ENCODE measurements at regions not wholly inside any gene's neighbourhood (a gene's known extent, or its start where the extent isn't known, plus 50 kb on each side); places are given as distances from the start of the nearest gene placed in this dataset.

- peak; percentile 82 for DNase-seq
Observed at GRCh38 chr2:183284606-183285005, 160.4 kb downstream of the NUP35 start.

GRCh38 chr2:183291436-183291835 lies 167.2 kb downstream of the NUP35 start:
- DNase-seq, result peak; percentile 8

DNA sequence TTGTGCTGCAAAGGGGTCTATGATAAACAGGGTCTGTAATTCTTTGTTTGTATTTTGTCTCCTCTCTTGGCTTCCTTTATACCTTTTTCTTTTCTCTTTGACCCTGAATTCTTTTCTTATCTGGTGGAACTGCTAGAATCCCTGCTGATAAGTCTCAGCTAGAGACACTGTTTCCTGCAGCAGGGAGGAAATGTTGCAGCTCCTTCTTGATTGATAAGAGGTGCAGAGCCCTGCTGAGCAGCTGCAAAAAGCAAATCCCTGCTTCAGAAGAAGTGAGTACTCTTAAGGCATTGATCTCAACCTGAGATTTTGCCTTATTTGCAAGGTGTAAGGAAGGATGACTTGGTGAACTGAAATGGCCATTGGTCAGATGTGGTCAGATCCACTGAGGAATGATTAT lies 167.8 kb downstream of the NUP35 start:
- DNase-seq, result no peak

GRCh38 chr2:183339311-183339710 lies 215.1 kb downstream of the NUP35 start:
- DNase-seq, result no peak

- no peak for DNase-seq
Observed at GRCh38 chr2:183341057-183341456, 216.8 kb downstream of the NUP35 start.

GRCh38 chr2:183347969-183348368 lies 223.7 kb downstream of the NUP35 start:
- DNase-seq, result no peak

- no peak for DNase-seq
Observed at GRCh38 chr2:183348492-183348891, 224.2 kb downstream of the NUP35 start.

- DNase-seq, result no peak
Observed at GRCh38 chr2:183349091-183349490, 224.8 kb downstream of the NUP35 start.

DNA sequence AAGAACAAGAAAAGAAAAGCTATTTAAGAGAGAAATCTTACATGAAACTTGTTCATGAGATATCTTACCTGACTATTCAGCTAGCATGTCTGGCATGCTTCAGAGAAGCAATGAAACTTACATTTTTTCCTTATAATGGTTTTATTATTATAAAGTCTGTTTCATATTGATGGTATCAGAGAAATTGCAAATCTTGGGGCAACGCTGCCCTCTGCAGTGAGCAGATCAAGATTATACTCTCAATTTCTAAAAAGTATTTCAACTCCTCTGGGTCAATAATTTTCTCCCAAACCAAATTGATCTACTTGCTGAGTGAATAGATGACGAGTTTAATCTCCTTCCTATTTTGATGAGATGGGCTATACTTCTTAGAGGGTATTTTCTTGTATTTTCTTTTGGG lies 235.6 kb downstream of the NUP35 start:
- DNase-seq, result peak; percentile 20

DNA sequence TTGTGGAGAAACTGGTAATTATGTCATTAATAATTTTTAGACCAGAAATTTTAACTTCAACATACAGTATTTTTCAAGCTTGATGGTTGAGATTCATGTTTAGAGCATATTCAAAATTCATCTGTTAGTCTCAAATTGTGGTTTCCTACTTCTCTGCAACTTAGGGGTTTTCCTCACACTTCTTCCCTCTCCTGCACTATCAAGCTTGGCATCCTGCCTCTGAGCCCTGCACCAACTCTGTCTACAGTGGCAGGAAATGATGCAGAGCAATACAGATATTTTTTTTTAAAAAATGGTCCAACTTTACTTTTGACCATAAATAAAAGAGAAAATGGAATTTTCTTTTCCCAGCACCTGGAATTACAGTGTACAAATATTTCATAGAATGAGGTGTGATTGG lies 247.3 kb downstream of the NUP35 start:
- DNase-seq, result no peak

DNA sequence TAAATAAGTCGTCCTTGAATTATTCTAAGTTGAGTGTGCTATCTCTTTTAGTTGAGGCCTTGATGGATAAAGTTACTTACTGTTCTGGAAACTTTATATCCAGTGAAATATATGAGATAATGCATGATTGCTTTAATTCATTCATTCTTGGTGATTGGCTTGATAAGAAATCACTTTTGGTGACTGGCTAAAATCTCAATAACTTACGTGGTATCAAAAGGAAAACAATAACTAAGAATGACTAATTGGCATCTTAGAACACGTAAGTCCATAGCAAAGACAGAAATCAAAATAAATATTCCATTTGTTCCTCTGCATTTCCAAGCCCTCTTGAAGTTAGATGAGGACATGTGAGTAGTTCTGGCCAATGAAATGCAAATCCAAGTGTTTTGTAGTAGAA lies 251.6 kb downstream of the NUP35 start:
- DNase-seq, result no peak

- DNase-seq, result no peak
Observed at GRCh38 chr2:183383854-183384253, 259.6 kb downstream of the NUP35 start.

GRCh38 chr2:183389546-183390080 lies 265.4 kb downstream of the NUP35 start:
- DNase-seq, result no peak

GRCh38 chr2:183390109-183390508 lies 265.9 kb downstream of the NUP35 start:
- DNase-seq, result no peak

DNA sequence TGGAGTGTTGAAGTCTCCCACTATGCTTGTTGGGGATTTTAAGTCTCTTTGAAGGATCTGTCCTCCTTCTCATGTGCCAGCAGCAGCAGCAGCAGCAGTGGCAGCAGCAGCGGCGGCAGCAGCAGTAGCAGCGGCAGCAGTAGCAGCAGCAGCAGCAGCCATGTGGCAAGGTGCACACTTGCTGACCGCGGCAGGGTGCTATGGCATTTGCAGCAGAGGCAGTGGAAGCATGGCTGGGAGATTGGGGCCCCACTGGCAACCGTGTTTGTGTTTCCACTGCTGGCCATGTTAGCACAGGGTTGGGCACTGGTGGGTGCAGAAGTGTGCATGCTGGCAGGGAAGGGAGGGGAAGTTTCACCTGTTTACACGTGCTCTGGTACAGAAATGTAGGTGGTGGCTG lies 280.1 kb downstream of the NUP35 start:
- no peak for DNase-seq

- no peak for DNase-seq
Observed at GRCh38 chr2:183408562-183408961, 284.3 kb downstream of the NUP35 start.

DNA sequence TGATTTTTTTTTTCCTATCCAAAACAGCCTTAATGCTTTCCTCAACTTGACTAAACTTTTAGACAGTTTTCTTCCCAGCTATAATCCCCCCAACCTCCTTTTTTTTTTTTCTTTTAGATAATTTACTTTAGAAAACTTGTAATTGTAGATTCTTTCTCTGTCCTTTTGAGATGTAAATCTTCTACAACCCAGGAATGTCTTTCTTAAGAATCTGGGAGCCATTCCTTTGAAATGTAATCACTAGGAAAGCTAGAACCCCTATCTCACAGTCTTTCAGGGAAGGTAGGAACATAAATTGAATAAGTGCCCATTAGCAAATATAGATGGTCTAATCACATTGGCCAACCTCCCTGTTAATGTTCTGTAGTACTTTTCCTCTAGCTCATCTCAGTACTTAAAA lies 285.4 kb downstream of the NUP35 start:
- DNase-seq, result no peak

DNA sequence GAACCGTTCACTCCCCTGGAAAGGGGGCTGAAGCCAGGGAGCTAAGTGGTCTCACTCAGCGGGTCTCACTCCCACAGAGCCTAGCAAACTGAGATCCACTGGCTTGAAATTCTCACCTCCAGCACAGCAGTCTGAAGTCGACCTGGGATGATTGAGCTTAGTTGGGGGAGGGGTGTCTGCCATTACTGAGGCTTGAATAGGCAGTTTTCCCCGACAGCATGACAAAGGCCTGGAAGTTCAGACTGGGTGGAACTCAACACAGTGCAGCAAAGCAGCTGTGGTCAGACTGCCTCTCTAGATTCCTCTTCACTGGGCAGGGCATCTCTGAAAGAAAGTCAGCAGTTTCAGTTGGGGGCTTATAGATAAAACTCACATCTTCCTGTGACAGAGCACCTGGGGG lies 292.5 kb downstream of the NUP35 start:
- DNase-seq, result no peak

DNA sequence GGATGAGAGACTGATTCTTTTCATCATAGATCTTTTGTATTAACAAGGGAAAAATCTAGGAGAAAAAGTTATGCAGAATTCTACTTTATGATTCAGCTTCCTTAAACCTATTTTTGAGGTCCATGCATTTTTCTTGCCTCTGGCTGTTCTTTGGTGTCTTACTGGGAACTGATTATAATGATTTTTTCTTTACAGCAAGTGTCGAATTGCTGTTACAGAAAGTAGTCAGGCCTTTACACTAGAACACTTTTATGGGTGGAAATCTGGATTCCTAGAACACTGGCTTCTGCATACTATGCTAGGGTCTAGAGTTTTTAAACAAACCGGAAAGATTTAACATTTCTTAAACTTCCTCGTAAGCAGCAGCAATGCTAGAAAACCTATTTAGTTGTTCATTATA lies 302.6 kb downstream of the NUP35 start:
- DNase-seq, result no peak

GRCh38 chr2:183427558-183427957 lies 303.3 kb downstream of the NUP35 start:
- DNase-seq, result no peak

DNA sequence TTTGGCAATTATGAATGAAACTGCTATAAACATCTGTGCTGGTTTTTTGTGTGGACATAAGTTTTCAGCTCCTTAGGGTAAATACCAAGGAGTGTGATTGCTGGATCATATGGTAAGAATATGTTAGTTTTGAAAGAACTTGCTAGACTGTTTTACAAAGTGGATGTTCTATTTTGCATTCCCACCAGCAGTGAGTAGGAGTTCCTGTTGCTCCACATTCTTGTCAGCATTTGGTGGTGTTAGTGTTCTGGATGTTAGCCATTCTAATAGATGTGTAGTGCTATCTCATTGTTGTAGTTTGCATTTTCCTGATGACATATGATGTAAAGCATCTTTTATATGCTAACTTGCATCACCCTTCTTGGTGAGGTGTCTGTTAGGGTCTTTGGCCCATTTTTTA lies 304.6 kb downstream of the NUP35 start:
- no peak for DNase-seq

GRCh38 chr2:183438541-183438940 lies 314.3 kb downstream of the NUP35 start:
- DNase-seq, result no peak

GRCh38 chr2:183455056-183455455 lies 330.8 kb downstream of the NUP35 start:
- no peak for DNase-seq

- no peak for DNase-seq
Observed at GRCh38 chr2:183456177-183456576, 331.9 kb downstream of the NUP35 start.

DNA sequence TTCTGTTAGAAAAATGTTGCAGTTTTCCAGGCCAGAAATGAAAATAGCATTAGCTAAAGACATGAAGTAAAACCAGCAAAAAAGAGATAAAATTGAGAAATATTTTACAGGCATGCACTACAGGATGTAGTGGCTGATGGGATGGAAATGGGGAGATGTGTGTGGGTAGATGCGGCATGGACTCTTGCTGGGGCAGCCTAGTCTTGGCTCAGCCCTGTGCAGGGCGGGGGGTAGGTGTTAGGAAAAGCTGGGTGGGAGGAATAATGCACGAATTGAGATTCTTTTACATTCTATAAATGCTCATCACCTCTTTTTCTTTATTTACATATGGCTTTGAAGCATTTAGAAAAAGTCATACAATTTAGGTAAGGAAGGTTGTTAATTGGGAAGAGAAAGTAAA lies 334.2 kb downstream of the NUP35 start:
- DNase-seq, result no peak

- no peak for DNase-seq
Observed at GRCh38 chr2:183459466-183459865, 335.2 kb downstream of the NUP35 start.

All from fibroblast of skin of scalp (primary cell).